Smooth muscle cell (in vitro differentiated cells): ENCODE measurements at regions not wholly inside any gene's neighbourhood (a gene's known extent, or its start where the extent isn't known, plus 50 kb on each side); places are given as distances from the start of the nearest gene placed in this dataset.

Source experiments
- DNase-seq: peaks from one replicate; lab custom pipeline; 2025; ENCODE audit not compliant: unreplicated experiment; lab: John Stamatoyannopoulos, UW
- H2AFZ ChIP-seq: fragments of 200-600 bp; sonication (generic); 2 replicates; pipeline ENCODE4 v1.6.0; 2016; ENCODE audit warnings: antibody characterized with exemption, low read depth, mild to moderate bottlenecking
- H3F3A ChIP-seq: fragments of 200-600 bp; sonication (generic); 2 replicates; pipeline ENCODE4 v1.6.0; 2017; ENCODE audit warnings: antibody characterized with exemption, low read depth
- H3K27ac ChIP-seq: fragments of 200-600 bp; sonication (generic); 2 replicates; pipeline ENCODE4 v1.5.1; 2016; ENCODE audit warnings: low read depth, mild to moderate bottlenecking
- H3K27me3 ChIP-seq: fragments of 200-600 bp; sonication (generic); 2 replicates; pipeline ENCODE4 v1.6.1; 2016; ENCODE audit warnings: low read depth, mild to moderate bottlenecking
- H3K36me3 ChIP-seq: fragments of 200-600 bp; sonication (generic); 2 replicates; pipeline ENCODE4 v1.5.1; 2016; ENCODE audit warnings: low read depth
- H3K4me1 ChIP-seq: fragments of 200-600 bp; sonication (generic); 2 replicates; pipeline ENCODE4 v1.5.1; 2016; ENCODE audit warnings: low read depth
- H3K4me2 ChIP-seq: fragments of 200-600 bp; sonication (generic); 2 replicates; pipeline ENCODE4 v1.6.0; 2016; ENCODE audit warnings: mild to moderate bottlenecking
- H3K4me3 ChIP-seq: fragments of 200-600 bp; sonication (generic); 2 replicates; pipeline ENCODE4 v1.5.1; 2016; ENCODE audit warnings: mild to moderate bottlenecking
- H3K79me2 ChIP-seq: fragments of 200-600 bp; sonication (generic); 2 replicates; pipeline ENCODE4 v1.6.0; 2016; ENCODE audit warnings: low read depth, mild to moderate bottlenecking
- H3K9ac ChIP-seq: fragments of 200-600 bp; sonication (generic); 2 replicates; pipeline ENCODE4 v1.6.0; 2016; ENCODE audit warnings: low read depth
- H3K9me3 ChIP-seq: fragments of 200-600 bp; sonication (generic); replicated peaks from 2 replicates; pipeline ENCODE4 v1.5.1; 2016; ENCODE audit warnings: low read depth
- H4K20me1 ChIP-seq: fragments of 200-600 bp; sonication (generic); 2 replicates; pipeline ENCODE4 v1.6.0; 2016; ENCODE audit warnings: low read depth
- CTCF ChIP-seq: fragments of 200-600 bp; sonication (generic); IDR thresholded peaks from 2 replicates; pipeline ENCODE4 v1.5.1; 2017; ENCODE audit warnings: borderline replicate concordance, mild to moderate bottlenecking, antibody characterized with exemption; ENCODE audit not compliant: insufficient read depth, poor library complexity, severe bottlenecking
- WGBS: methylation state at CpG from one replicate; pipeline ENCODE4 v1.1.7; 2016; ENCODE audit warnings: low lambda C conversion rate; 5-methylcytosine and 5-hydroxymethylcytosine counted together

- no peak overlapping the region for H2AFZ ChIP-seq
- no peaks in the 10 kb centered on the region for H3F3A ChIP-seq
- WGBS, result 95% methylated on average over 2 of the region's 2 CpGs
- no peaks in the 10 kb centered on the region for H3K36me3 ChIP-seq
- H3K4me3 ChIP-seq, result no peak overlapping the region
- DNase-seq, result no peak
- no peaks in the 10 kb centered on the region for H3K4me1 ChIP-seq
- no peaks in the 10 kb centered on the region for H3K27me3 ChIP-seq
- H4K20me1 ChIP-seq, result no peaks in the 10 kb centered on the region
- H3K79me2 ChIP-seq, result no peaks in the 10 kb centered on the region
- TF ChIP-seq CTCF, result no peak
- H3K4me2 ChIP-seq, result no peak overlapping the region
- H3K9ac ChIP-seq, result no peak overlapping the region
- no peaks in the 10 kb centered on the region for H3K9me3 ChIP-seq
- no peak overlapping the region for H3K27ac ChIP-seq
Observed at GRCh38 chr2:164080486-164080885, 344.7 kb upstream of the FIGN start.

DNA sequence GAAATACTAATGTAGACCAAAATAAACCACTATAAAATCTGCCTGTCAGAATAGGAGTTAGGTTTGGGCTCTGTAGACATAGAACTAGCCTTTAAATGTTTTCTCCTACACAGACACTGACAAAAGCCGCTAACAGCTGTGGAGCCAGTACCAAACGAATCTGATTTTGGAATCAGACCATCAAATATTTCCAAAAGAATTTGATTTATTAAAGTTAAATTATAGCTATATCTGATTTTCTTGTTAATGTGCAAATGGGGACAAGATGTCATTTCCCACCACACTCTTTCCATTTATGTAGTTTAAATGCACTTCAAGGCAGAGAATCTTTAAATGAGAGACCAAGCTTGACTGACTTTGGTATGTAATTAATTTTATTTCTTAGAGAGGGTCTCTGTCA, 343.4 kb upstream of the FIGN start:
- Histone ChIP-seq H3K27me3 (no peaks in the 10 kb centered on the region), H3K4me2 (no peak overlapping the region), H3K36me3 (no peaks in the 10 kb centered on the region), H3K79me2 (no peaks in the 10 kb centered on the region), H3K4me3 (no peak overlapping the region), H3K9me3 (no peaks in the 10 kb centered on the region), H3K9ac (no peak overlapping the region), H4K20me1 (no peaks in the 10 kb centered on the region), H2AFZ (no peak overlapping the region), H3F3A (no peaks in the 10 kb centered on the region), H3K4me1 (no peaks in the 10 kb centered on the region), H3K27ac (no peak overlapping the region)
- no peak for TF ChIP-seq CTCF
- no peak for DNase-seq
- 84% methylated on average over 2 of the region's 2 CpGs for WGBS

- no peaks in the 10 kb centered on the region for H3F3A ChIP-seq
- no peak for TF ChIP-seq CTCF
- DNase-seq, result no peak
- no peak overlapping the region for H3K27ac ChIP-seq
- no peak overlapping the region for H3K9ac ChIP-seq
- WGBS, result 87% methylated on average over 4 of the region's 4 CpGs
- H3K9me3 ChIP-seq, result no peaks in the 10 kb centered on the region
- H3K4me2 ChIP-seq, result no peak overlapping the region
- H2AFZ ChIP-seq, result peak overlapping the region; percentile 42
- no peak overlapping the region for H3K4me3 ChIP-seq
- H3K36me3 ChIP-seq, result no peaks in the 10 kb centered on the region
- no peaks in the 10 kb centered on the region for H4K20me1 ChIP-seq
- no peaks in the 10 kb centered on the region for H3K27me3 ChIP-seq
- no peaks in the 10 kb centered on the region for H3K79me2 ChIP-seq
- no peaks in the 10 kb centered on the region for H3K4me1 ChIP-seq
Observed at GRCh38 chr2:164078421-164078820, 342.6 kb upstream of the FIGN start.

DNA sequence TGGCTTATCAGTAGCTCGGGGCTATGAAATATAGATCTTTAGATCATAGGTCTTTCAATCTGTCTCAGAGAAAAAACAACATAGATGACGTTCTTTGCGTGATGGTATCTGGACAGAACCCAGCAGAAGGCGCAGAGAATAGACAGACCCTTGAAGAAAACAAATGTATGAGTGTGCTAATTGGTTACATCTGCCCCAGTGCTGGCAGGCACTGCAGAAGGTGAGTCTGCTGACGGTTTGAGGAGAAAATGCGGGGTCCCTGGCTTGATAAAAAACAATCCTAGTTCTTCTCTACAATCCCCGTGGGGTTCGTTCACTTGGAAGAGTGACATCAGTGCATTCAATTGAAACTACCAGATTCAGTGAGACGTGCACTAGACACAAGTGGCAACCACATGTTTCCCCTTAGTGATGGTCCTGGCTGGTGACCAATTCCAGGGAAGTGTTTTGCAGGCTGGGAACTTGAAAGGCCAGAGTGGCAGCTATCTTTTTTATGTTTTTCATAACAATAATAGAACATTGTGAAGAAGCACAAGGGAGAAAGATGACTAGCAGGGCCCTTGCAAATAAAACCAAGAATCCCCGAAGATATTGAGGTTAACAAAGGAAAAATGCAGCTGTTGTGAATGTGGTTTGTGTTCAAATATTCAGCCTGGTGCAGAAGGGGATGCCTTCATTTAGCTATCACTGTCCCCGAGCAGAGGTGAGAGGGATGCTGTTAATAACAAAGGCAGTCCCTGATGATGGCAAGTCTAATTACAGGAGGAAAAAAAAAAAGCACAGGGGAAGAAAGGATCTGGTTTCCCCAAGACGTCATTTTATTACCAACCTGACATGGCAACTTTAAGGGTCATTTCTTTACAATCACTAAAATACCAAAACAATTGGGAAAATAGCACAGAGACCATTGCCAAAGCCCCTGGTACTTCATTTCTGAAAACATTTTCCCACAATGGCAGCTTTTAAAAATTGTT, 337.6 kb upstream of the FIGN start:
- no peaks in the 10 kb centered on the region for H3F3A ChIP-seq
- H3K4me1 ChIP-seq, result peaks cover 4% of the 10 kb centered on the region
- H3K9me3 ChIP-seq, result no peaks in the 10 kb centered on the region
- no peaks in the 10 kb centered on the region for H3K79me2 ChIP-seq
- no peaks in the 10 kb centered on the region for H4K20me1 ChIP-seq
- no peak overlapping the region for H3K27ac ChIP-seq
- 78% methylated on average over 12 of the region's 12 CpGs for WGBS
- H2AFZ ChIP-seq, result no peak overlapping the region
- no peak overlapping the region for H3K4me2 ChIP-seq
- no peaks in the 10 kb centered on the region for H3K36me3 ChIP-seq
- H3K9ac ChIP-seq, result no peak overlapping the region
- no peak for TF ChIP-seq CTCF
- DNase-seq, result no peak
- H3K27me3 ChIP-seq, result no peaks in the 10 kb centered on the region
- H3K4me3 ChIP-seq, result no peak overlapping the region
